HuH-7.5 (cell line): ENCODE measurements at regions not wholly inside any gene's neighbourhood (a gene's known extent, or its start where the extent isn't known, plus 50 kb on each side); places are given as distances from the start of the nearest gene placed in this dataset.
"Not testable (repeated sequence)": the region's sequence is repeated elsewhere in the genome, so short reads cannot be mapped to it uniquely, and the experiment has no call there.

Experiments
- DNase-seq: peaks from one replicate; pipeline ENCODE4 v3.0.0; 2011; ENCODE audit warnings: low spot score

- DNase-seq, result no peak
These were observed 181.1 kb upstream of the DPP10 start for GRCh38 chr2:114261366-114261765.

- DNase-seq, result no peak
These were observed 177.2 kb upstream of the DPP10 start for GRCh38 chr2:114265261-114265660.

DNA sequence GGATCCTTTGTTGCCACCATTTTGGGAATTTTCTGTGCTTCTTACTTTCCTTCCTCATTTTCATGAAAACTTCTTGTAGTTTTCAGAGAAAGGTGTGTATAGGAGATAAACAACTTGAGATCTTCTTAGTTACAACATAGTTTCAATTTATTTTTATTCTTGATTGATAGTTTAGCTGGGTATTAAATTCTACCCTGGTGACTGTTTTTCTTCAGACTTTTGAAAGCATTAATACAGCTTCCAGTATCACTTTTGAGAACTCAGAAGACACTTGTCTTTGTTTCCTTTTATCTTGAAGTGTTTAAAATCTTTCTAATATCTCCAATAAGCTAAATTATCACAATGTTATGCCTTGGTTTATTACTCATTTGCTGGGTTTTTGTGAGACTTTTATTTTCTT lies 167.5 kb upstream of the DPP10 start:
- no peak for DNase-seq

DNA sequence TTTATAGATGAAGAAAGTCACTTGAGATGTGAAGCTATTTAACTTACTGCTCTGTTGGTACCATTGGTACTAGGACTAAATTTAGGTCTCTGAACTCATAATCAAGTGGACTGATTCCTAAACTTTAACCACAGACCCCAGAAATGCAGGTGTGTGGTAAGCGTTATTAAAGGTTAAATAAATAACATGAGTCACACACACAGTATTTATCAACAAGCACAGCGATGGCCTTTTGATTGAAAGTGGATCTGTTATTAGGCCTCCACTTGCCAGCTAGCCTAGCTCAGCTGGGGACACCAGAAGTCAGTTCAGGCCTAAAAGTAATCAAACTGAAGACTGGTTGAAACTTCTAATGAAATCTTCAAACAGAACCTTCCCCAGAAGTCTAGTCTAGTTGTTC lies 161.3 kb upstream of the DPP10 start:
- no peak for DNase-seq

- no peak for DNase-seq
These were observed 158.7 kb upstream of the DPP10 start for GRCh38 chr2:114283774-114284173.

GRCh38 chr2:114286438-114286837 lies 156.0 kb upstream of the DPP10 start:
- DNase-seq, result no peak

DNA sequence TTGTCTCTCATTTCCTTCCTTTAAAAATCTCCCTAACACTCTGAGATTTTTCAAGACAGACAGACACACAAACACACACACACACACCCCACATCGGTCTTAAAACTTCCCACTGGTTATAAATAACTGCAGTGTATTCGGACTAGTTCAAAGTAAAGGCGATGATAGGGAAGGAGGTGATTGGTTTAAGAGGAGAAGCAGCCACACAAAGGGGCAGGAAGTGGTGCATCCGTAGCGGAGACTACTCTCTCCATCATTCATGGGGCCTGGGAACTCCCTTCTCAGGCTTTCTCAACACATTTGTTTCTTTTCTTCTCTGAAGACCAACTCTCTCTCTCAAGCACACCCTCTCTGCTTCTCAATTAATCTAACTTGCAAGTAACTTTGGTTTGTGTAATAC lies 149.1 kb upstream of the DPP10 start:
- DNase-seq, result no peak

GRCh38 chr2:114294741-114295140 lies 147.7 kb upstream of the DPP10 start:
- DNase-seq, result no peak

- not testable (repeated sequence) for DNase-seq
These were observed 142.1 kb upstream of the DPP10 start for GRCh38 chr2:114300351-114300750.

- DNase-seq, result no peak
These were observed 125.7 kb upstream of the DPP10 start for GRCh38 chr2:114316532-114317300.

DNA sequence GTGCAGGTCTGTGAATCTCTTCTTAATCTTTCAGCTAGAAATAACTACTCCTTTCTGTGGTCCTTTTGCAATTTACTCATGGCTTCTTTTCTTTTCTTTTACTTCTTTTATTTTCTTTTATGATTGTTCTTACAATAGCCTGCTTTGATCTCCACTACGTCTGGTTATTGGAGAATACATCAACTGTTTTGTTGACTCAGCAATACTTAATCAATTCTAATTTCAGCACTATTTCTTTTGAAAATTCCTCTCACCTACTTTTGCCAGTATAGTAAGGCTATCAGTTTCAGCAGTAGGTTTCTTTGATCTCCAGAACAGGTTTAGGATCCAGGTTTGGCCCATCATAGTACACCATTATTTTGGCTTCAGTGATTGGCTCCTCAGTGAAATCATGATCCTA lies 111.8 kb upstream of the DPP10 start:
- no peak for DNase-seq

DNA sequence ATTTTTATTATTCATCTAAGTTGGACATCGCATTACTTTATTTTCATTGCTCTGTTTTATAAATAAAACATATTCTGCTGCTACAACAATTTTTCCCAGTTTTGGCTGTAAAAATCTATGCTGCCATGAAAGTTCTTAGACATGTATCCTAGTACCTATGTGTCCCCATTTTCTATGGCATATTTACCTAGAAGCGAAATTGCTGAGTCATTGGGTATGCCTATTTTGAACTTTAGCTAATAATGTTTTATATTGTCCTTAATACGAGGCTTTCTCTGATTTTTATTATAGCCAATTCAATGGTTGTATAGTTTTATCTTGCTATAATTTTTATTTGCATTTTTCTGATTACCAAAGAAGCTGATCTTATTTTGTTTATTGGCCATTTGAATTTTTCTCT lies 110.5 kb upstream of the DPP10 start:
- DNase-seq, result no peak

GRCh38 chr2:114345246-114345645 lies 97.2 kb upstream of the DPP10 start:
- DNase-seq, result no peak

GRCh38 chr2:114346658-114347057 lies 95.8 kb upstream of the DPP10 start:
- no peak for DNase-seq

DNA sequence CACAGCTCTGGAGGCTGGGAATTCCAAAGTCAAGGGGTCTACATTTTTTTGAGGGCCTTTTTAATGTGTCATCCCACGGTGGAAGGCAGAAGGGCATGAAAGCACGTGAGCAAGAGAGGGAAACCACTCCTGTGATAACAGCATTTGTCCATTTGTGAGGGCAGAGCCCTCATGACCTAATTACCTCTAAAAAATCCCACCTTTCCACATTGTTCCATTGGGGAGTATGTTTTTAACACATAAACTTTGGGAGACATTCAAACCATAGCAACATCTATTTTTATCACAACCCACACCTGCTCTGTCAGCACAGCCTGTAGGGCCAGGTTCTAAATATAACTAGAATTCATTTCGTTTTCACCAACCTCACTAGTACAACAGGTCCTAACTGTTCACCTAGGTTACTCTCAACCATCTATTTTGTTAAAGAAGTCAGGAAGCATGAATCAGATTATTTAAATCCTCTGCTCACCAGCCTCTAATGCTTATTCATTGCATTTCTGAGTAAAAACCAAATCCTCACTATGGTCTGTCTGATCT lies 92.2 kb upstream of the DPP10 start:
- DNase-seq, result no peak

GRCh38 chr2:114352988-114353387 lies 89.5 kb upstream of the DPP10 start:
- DNase-seq, result no peak

- no peak for DNase-seq
These were observed 88.2 kb upstream of the DPP10 start for GRCh38 chr2:114354199-114354598.

DNA sequence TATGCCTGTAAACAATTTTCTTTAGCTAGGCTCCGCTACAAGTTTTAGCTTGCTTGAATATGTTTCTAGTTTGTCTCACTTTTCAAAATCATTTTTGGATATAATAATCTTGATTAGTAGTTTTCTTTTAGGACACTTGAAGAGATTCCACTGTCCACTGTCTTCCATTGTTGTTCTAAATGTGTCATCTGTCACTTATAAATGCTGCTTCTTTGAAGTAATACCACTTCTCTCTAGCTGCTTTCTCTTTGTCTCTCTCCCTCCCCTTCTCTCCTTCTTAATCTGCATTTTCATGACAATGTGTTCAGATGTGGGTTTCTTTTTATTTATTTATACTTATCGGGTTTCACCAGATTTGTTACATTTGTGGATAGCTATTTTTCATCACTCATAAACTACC lies 73.7 kb upstream of the DPP10 start:
- DNase-seq, result no peak

DNA sequence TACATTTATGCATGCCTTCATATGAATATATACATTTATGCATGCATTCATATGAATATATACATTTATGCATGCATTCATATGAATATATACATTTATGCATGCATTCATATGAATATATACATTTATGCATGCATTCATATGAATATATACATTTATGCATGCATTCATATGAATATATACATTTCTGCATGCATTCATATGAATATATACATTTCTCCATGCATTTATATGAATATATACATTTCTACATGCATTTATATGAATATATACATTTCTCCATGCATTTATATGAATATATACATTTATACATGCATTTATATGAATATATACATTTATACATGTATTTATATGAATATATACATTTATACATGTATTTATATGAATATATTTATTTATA lies 70.7 kb upstream of the DPP10 start:
- DNase-seq, result not testable (repeated sequence)

DNA sequence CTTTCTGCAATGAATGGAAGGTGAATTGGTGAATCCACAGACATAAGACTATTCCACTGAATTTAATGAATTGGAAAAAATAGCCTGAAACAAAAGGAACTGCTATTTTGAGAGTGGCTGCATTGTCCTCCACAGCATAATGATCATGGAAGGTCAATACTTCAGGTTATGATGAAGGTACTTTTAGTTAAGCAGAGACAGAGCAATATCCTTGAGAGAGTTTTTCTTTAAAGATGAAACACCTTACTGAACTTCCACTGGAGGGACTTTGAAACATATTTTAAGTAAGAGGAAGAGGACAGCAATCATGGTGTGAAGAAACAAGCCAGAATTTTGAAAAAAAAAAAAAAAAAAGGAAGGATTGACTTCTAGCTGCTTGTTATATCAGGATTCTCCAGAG lies 68.8 kb upstream of the DPP10 start:
- no peak for DNase-seq

- DNase-seq, result no peak
These were observed 58.0 kb upstream of the DPP10 start for GRCh38 chr2:114384441-114384840.

- DNase-seq, result no peak
These were observed 53.4 kb upstream of the DPP10 start for GRCh38 chr2:114389021-114389420.
